Panc1 (cell line): ENCODE measurements at regions not wholly inside any gene's neighbourhood (a gene's known extent, or its start where the extent isn't known, plus 50 kb on each side); places are given as distances from the start of the nearest gene placed in this dataset.

Experiments used
- ATAC-seq: fragments of 200-7000 bp; cut with Tn5 transposase; 2 replicates; pipeline ENCODE4 v1.9.1; 2020; ENCODE audit warnings: mild to moderate bottlenecking, moderate library complexity
- BruUV-seq: library from RNA; stranded (reverse); fragments of 400-500 nt; replicated peaks from 2 replicates; lab custom pipeline; 2021; lab: Mats Ljungman, UMichigan
- CTCF ChIA-PET: fragments of 300-600 bp; sonication (Branson Sonifier 250); formaldehyde crosslinking; loops from one replicate; lab custom pipeline; 2022; ENCODE audit warnings: antibody characterized with exemption; lab: Charles Lee
- POLR2A ChIA-PET: fragments of 300-600 bp; sonication (Branson Sonifier 250); formaldehyde crosslinking; loops from one replicate; lab custom pipeline; 2022; ENCODE audit warnings: antibody characterized with exemption; lab: Charles Lee
- DNase-seq: peaks from one replicate; pipeline ENCODE4 v3.0.0-alpha.2; 2010; ENCODE audit warnings: low read depth, low spot score
- H3K27ac ChIP-seq: 2 replicates; pipeline ENCODE4 v1.5.1; 2011; ENCODE audit warnings: mild to moderate bottlenecking, low read length, inconsistent platforms
- H3K27me3 ChIP-seq: fragments of 200-500 bp; sonication (Bioruptor generic); 2 replicates; pipeline ENCODE4 v1.6.0; 2014; ENCODE audit warnings: low read length, inconsistent platforms; ENCODE audit not compliant: control insufficient read depth, insufficient read depth
- H3K36me3 ChIP-seq: fragments of 200-500 bp; sonication (Bioruptor generic); 2 replicates; pipeline ENCODE4 v1.5.1; 2014; ENCODE audit warnings: inconsistent platforms, mild to moderate bottlenecking, low read length, moderate library complexity; ENCODE audit not compliant: control insufficient read depth, insufficient read depth
- H3K4me1 ChIP-seq: 2 replicates; pipeline ENCODE4 v1.5.1; 2011; ENCODE audit warnings: inconsistent platforms, mild to moderate bottlenecking, low read length, moderate library complexity; ENCODE audit not compliant: control insufficient read depth, insufficient read depth
- H3K4me3 ChIP-seq, 2 experiments: 2 replicates each; pipeline ENCODE4 v1.5.1; 2011 to 2012; ENCODE audit warnings: low read depth in 2 of 2, low read length in 2 of 2, mild to moderate bottlenecking in 2 of 2, inconsistent platforms in 1 of 2, moderate library complexity in 1 of 2
- H3K9me3 ChIP-seq: fragments of 200-500 bp; sonication (Bioruptor generic); 2 replicates; pipeline ENCODE4 v1.5.1; 2014; ENCODE audit warnings: low read depth, mild to moderate bottlenecking, inconsistent platforms, low read length, moderate library complexity; ENCODE audit not compliant: control insufficient read depth, insufficient read depth
- CTCF ChIP-seq: fragments of 450-650 bp; IDR thresholded peaks from 2 replicates; pipeline ENCODE4 v1.5.1; 2017; ENCODE audit warnings: mild to moderate bottlenecking
- POLR2AphosphoS5 ChIP-seq: IDR thresholded peaks from 2 replicates; pipeline ENCODE4 v1.6.1; 2012; ENCODE audit warnings: mild to moderate bottlenecking, low read depth, low read length, moderate library complexity
- REST ChIP-seq, 2 experiments: IDR thresholded peaks; 2 replicates each; pipeline ENCODE4 v1.6.1; 2011 to 2012; ENCODE audit warnings: low read depth in 2 of 2, control low read depth in 1 of 2, low read length in 1 of 2, mild to moderate bottlenecking in 1 of 2, moderate library complexity in 1 of 2; ENCODE audit not compliant: insufficient read depth in 1 of 2
- SIN3A ChIP-seq: IDR thresholded peaks from 2 replicates; pipeline ENCODE4 v1.6.1; 2012; ENCODE audit warnings: low read depth, mild to moderate bottlenecking, low read length, moderate library complexity, borderline replicate concordance; ENCODE audit not compliant: insufficient read depth
- TCF7L2 ChIP-seq: IDR thresholded peaks from 2 replicates; pipeline ENCODE4 v1.6.1; 2011; ENCODE audit warnings: mild to moderate bottlenecking, low read depth, low read length, inconsistent platforms
- in situ Hi-C: cut with HindIII; loops from 2 replicates; pipeline ENCODE4 v1.10.0; 2016; ENCODE audit warnings: low sequenced_read_pairs, low pct_unique_long_range_greater_than_20kb
- intact Hi-C: fragments of 100-400 bp; cut with micrococcal nuclease; formaldehyde crosslinking; loops from one replicate; pipeline ENCODE4 v1.10.0; 2022; ENCODE audit not compliant: unreplicated experiment

GRCh38 chr10:8544500-8544899, 490.0 kb downstream of the GATA3 start:
- CTCF ChIA-PET, result no interaction called here
- Histone ChIP-seq H3K27ac (no peak overlapping the region; the same call in 1 of the 2 replicates), H3K4me1 (no peaks in the 10 kb centered on the region; the same call in 1 of the 2 replicates), H3K36me3 (no peaks in the 10 kb centered on the region), H3K27me3 (no peaks in the 10 kb centered on the region), H3K4me3 (no peak overlapping the region), H3K9me3 (no peaks in the 10 kb centered on the region)
- intact Hi-C loops (no loop called here), in situ Hi-C loops (no loop called here)
- BruUV-seq, result no TSS peak
- DNase-seq (no peak), ATAC-seq (no peak)
- POLR2A ChIA-PET, result no interaction called here
- TF ChIP-seq CTCF (no peak), SIN3A (no peak), TCF7L2 (no peak), REST (IDR thresholded peaks at IDR 0.05; ENCODE audit: insufficient read depth in 1 of 2, low read depth in 2 of 2, low read length in 1 of 2) (no peak), POLR2AphosphoS5 (no peak)

GRCh38 chr10:8554574-8554973, 500.1 kb downstream of the GATA3 start:
- POLR2A ChIA-PET, result no interaction called here
- CTCF ChIA-PET, result no interaction called here
- BruUV-seq, result no TSS peak
- no peak overlapping the region for H3K4me3 ChIP-seq
- DNase-seq (no peak), ATAC-seq (no peak)
- no peaks in the 10 kb centered on the region for H3K4me1 ChIP-seq
- no peaks in the 10 kb centered on the region for H3K27me3 ChIP-seq
- no peak overlapping the region for H3K27ac ChIP-seq
- no peaks in the 10 kb centered on the region for H3K9me3 ChIP-seq
- in situ Hi-C loops (no loop called here), intact Hi-C loops (no loop called here)
- H3K36me3 ChIP-seq, result no peaks in the 10 kb centered on the region
- TF ChIP-seq CTCF (no peak), TCF7L2 (no peak)

GRCh38 chr10:8556321-8556720, 501.8 kb downstream of the GATA3 start:
- H3K27me3 ChIP-seq, result no peaks in the 10 kb centered on the region
- DNase-seq (no peak), ATAC-seq (no peak)
- no peaks in the 10 kb centered on the region for H3K9me3 ChIP-seq
- H3K4me3 ChIP-seq, result no peak overlapping the region
- no peak overlapping the region for H3K27ac ChIP-seq
- ChIA-PET POLR2A (no interaction called here), CTCF (no interaction called here)
- intact Hi-C loops (no loop called here), in situ Hi-C loops (no loop called here)
- BruUV-seq, result no TSS peak
- H3K36me3 ChIP-seq, result no peaks in the 10 kb centered on the region
- no peaks in the 10 kb centered on the region for H3K4me1 ChIP-seq
- TF ChIP-seq TCF7L2 (no peak), REST (IDR thresholded peaks at IDR 0.05; ENCODE audit: insufficient read depth in 1 of 2, low read depth in 2 of 2, low read length in 1 of 2) (no peak), SIN3A (no peak), POLR2AphosphoS5 (no peak), CTCF (no peak)
